ENCODE measurements at regions not wholly inside any gene's neighbourhood (a gene's known extent, or its start where the extent isn't known, plus 50 kb on each side); places are given as distances from the start of the nearest gene placed in this dataset.

GRCh38 chr4:154036856-154037255, 248.0 kb upstream of the SFRP2 start:
- DNase-seq (ENCODE audit: low spot score) = no peak
- in situ Hi-C loops (cut with MboI; ENCODE audit: low sequenced_read_pairs, unreplicated experiment) = no loop called here
- TF ChIP-seq CTCF (IDR thresholded peaks at IDR 0.05; ENCODE audit: borderline replicate concordance, control extremely low read depth, extremely low read depth, insufficient read depth, missing control alignments) = no peak

- no peak for DNase-seq (ENCODE audit: low spot score)
- in situ Hi-C loops (cut with MboI; ENCODE audit: low sequenced_read_pairs, unreplicated experiment) = no loop called here
- TF ChIP-seq CTCF (IDR thresholded peaks at IDR 0.05; ENCODE audit: borderline replicate concordance, control extremely low read depth, extremely low read depth, insufficient read depth, missing control alignments) = no peak
Observed at GRCh38 chr4:154035341-154035740, 246.5 kb upstream of the SFRP2 start.

GRCh38 chr4:154033921-154034320, 245.0 kb upstream of the SFRP2 start:
- no peak for DNase-seq (ENCODE audit: low spot score)
- in situ Hi-C loops (cut with MboI; ENCODE audit: low sequenced_read_pairs, unreplicated experiment) = no loop called here
- TF ChIP-seq CTCF (IDR thresholded peaks at IDR 0.05; ENCODE audit: borderline replicate concordance, control extremely low read depth, extremely low read depth, insufficient read depth, missing control alignments) = no peak

GRCh38 chr4:154032914-154033313, 244.0 kb upstream of the SFRP2 start:
- in situ Hi-C loops (cut with MboI; ENCODE audit: low sequenced_read_pairs, unreplicated experiment) = no loop called here

GRCh38 chr4:154030746-154031145, 241.9 kb upstream of the SFRP2 start:
- DNase-seq (ENCODE audit: low spot score) = no peak
- TF ChIP-seq CTCF (IDR thresholded peaks at IDR 0.05; ENCODE audit: borderline replicate concordance, control extremely low read depth, extremely low read depth, insufficient read depth, missing control alignments) = no peak
- in situ Hi-C loops (cut with MboI; ENCODE audit: low sequenced_read_pairs, unreplicated experiment) = no loop called here

More at GRCh38 chr4:154032914-154033313, 244.0 kb upstream of the SFRP2 start:
- DNase-seq (ENCODE audit: low spot score) = no peak
- TF ChIP-seq CTCF (IDR thresholded peaks at IDR 0.05; ENCODE audit: borderline replicate concordance, control extremely low read depth, extremely low read depth, insufficient read depth, missing control alignments) = no peak

- TF ChIP-seq CTCF (IDR thresholded peaks at IDR 0.05; ENCODE audit: borderline replicate concordance, control extremely low read depth, extremely low read depth, insufficient read depth, missing control alignments) = no peak
- in situ Hi-C loops (cut with MboI; ENCODE audit: low sequenced_read_pairs, unreplicated experiment) = no loop called here
- no peak for DNase-seq (ENCODE audit: low spot score)
Observed at GRCh38 chr4:154030152-154030551, 241.3 kb upstream of the SFRP2 start.

GRCh38 chr4:154029171-154029570, 240.3 kb upstream of the SFRP2 start:
- no peak for DNase-seq (ENCODE audit: low spot score)
- in situ Hi-C loops (cut with MboI; ENCODE audit: low sequenced_read_pairs, unreplicated experiment) = no loop called here
- no peak for TF ChIP-seq CTCF (IDR thresholded peaks at IDR 0.05; ENCODE audit: borderline replicate concordance, control extremely low read depth, extremely low read depth, insufficient read depth, missing control alignments)

All from GM13976 (cell line).